ENCODE measurements at regions not wholly inside any gene's neighbourhood (a gene's known extent, or its start where the extent isn't known, plus 50 kb on each side); places are given as distances from the start of the nearest gene placed in this dataset.

DNA sequence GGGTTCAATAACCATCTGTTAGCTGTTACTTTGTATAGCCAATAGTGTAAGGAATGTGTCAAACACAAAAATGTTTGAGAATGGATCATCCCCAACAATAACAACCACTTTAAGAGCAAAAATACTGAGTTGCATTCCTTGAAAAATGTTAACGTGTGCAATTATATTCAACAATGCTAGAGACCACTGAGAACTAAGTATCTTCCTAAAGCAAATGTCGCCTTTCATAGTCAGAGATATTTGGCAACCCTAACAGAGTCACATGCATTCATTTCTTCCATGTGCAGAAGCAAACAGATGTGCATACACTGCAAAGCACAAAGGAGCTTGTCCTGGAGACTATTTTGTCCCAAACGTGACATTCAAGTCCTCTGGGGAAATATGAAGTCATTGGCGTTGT lies 448.6 kb downstream of the GJA1 start:
- Histone ChIP-seq H3K4me1 (no peaks in the 10 kb centered on the region), H3K9me3 (no peaks in the 10 kb centered on the region), H3K36me3 (no peaks in the 10 kb centered on the region), H3K4me3 (no peak overlapping the region), H3K27ac (no peak overlapping the region), H3K27me3 (no peaks in the 10 kb centered on the region)
- TF ChIP-seq POLR2A (IDR thresholded peaks at IDR 0.05), result no peak
- TF ChIP-seq, protein P1, sequence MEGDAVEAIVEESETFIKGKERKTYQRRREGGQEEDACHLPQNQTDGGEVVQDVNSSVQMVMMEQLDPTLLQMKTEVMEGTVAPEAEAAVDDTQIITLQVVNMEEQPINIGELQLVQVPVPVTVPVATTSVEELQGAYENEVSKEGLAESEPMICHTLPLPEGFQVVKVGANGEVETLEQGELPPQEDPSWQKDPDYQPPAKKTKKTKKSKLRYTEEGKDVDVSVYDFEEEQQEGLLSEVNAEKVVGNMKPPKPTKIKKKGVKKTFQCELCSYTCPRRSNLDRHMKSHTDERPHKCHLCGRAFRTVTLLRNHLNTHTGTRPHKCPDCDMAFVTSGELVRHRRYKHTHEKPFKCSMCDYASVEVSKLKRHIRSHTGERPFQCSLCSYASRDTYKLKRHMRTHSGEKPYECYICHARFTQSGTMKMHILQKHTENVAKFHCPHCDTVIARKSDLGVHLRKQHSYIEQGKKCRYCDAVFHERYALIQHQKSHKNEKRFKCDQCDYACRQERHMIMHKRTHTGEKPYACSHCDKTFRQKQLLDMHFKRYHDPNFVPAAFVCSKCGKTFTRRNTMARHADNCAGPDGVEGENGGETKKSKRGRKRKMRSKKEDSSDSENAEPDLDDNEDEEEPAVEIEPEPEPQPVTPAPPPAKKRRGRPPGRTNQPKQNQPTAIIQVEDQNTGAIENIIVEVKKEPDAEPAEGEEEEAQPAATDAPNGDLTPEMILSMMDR (IDR thresholded peaks at IDR 0.05 in 4 of 5, conservative IDR thresholded peaks at IDR 0.05 in 1 of 5), result no peak
- ATAC-seq (no peak), DNase-seq (no peak)
- intact Hi-C loops (cut with DNase I; ENCODE audit: low total_unique reads) (no loop called here), in situ Hi-C loops (cut with MboI; ENCODE audit: low sequenced_read_pairs in 4 of 4) (no loop called here)

DNA sequence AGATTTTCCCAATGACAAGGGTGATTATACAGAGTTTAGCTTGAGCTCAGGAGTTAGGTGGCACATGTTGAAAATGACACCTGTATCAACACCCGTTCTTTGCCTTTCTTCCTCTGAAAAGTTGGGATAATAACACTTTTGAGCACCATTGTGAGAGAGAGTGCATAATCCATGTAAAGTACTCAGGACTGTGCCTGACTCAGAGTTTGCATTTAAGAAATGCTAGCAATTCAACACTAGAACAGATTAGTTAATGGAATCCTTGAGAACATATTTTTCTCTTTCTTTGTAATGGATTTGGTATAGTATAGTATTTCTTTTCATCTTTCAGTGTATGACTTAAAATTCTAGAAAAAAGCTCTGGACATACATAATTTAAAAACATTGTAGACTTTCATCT lies 449.2 kb downstream of the GJA1 start:
- Histone ChIP-seq H3K4me3 (no peak overlapping the region), H3K27me3 (no peaks in the 10 kb centered on the region), H3K36me3 (no peaks in the 10 kb centered on the region), H3K27ac (no peak overlapping the region), H3K4me1 (no peaks in the 10 kb centered on the region), H3K9me3 (no peaks in the 10 kb centered on the region)
- TF ChIP-seq, protein P1 (IDR thresholded peaks at IDR 0.05 in 4 of 5, conservative IDR thresholded peaks at IDR 0.05 in 1 of 5), result no peak
- no peak for TF ChIP-seq POLR2A (IDR thresholded peaks at IDR 0.05)
- ATAC-seq, result no peak
- in situ Hi-C loops (cut with MboI; ENCODE audit: low sequenced_read_pairs in 4 of 4) (no loop called here), intact Hi-C loops (cut with DNase I; ENCODE audit: low total_unique reads) (no loop called here)
- no peak for DNase-seq

DNA sequence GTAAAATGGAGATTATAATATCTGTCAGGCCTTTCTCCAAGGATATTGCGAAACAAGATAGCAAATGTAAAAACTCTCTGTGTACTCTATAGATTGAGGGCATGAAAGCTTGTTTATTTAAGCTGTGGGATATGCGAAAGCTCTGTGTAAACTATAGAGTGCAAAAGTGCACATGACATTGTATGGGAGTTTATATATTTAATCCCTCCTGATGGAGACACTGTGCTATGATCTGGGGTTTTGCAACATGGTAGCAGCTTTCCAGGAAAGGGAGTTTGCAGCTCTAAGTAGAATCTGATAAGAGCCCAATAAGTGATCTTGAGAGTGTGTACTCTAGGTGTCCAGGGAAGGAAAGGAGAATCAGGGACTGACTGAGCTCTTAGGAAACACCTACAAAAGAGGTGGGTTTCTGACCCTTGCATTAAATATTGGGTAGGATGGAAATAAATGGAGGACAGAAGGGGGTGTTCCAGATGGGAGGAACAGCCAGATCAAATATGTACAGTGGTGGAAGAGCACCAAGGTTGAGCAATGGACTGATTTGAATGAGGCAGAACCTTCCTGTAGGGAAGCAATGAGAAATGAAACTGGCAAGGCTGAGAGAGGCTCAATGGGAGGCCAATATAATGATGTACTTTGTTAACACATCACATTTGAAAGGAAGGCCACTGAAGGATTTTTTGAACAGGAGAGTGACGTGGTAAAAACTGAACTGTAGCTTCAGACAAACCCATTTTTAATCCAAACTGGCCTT lies 450.1 kb downstream of the GJA1 start:
- Histone ChIP-seq H3K27ac (no peak overlapping the region), H3K4me1 (no peaks in the 10 kb centered on the region), H3K4me3 (no peak overlapping the region), H3K36me3 (no peaks in the 10 kb centered on the region), H3K27me3 (no peaks in the 10 kb centered on the region), H3K9me3 (no peaks in the 10 kb centered on the region)
- ATAC-seq (no peak), DNase-seq (no peak)
- no peak for TF ChIP-seq POLR2A (IDR thresholded peaks at IDR 0.05)
- TF ChIP-seq, protein P1 (IDR thresholded peaks at IDR 0.05 in 4 of 5, conservative IDR thresholded peaks at IDR 0.05 in 1 of 5), result no peak
- in situ Hi-C loops (cut with MboI; ENCODE audit: low sequenced_read_pairs in 4 of 4), result no loop called here
- intact Hi-C loops (cut with DNase I; ENCODE audit: low total_unique reads), result no loop called here

DNA sequence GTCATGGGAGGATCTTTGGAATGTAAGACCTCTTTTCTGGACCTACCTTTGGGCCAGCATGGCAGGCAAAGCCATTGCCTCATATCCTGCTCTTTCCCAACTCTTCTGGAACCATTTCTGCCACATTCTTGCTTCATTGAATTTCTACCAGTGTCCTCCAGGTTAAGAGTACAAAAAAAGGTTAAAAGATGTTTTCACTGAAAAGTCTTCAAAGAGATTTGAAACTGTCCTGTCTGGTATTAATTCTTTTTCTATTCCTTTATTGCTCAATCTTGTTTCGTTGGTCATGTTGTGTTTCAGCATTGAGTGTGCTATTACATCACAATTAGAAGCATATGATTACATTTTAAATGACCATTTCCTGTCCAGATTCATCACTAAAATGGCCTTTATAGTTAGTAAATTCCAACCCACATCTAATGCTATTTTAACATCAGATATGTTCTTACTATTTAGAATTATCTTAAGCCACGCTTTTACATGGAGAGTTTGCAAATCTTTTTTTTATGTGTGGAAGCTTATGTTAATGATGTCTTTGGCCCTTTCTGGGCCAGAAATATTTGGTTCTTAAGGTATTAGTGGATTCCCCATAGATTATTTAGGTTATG lies 450.9 kb downstream of the GJA1 start:
- in situ Hi-C loops (cut with MboI; ENCODE audit: low sequenced_read_pairs in 4 of 4) (no loop called here), intact Hi-C loops (cut with DNase I; ENCODE audit: low total_unique reads) (no loop called here)
- no peaks in the 10 kb centered on the region for H3K4me1 ChIP-seq
- ATAC-seq (peak; percentile 15 to 57), DNase-seq (peak in 1 of 2 donors; percentile 13)
- no peak overlapping the region for H3K4me3 ChIP-seq
- no peak overlapping the region for H3K27ac ChIP-seq
- no peaks in the 10 kb centered on the region for H3K9me3 ChIP-seq
- no peaks in the 10 kb centered on the region for H3K36me3 ChIP-seq
- TF ChIP-seq, protein P1 (IDR thresholded peaks at IDR 0.05 in 4 of 5, conservative IDR thresholded peaks at IDR 0.05 in 1 of 5), result no peak
- TF ChIP-seq POLR2A (IDR thresholded peaks at IDR 0.05), result no peak
- no peaks in the 10 kb centered on the region for H3K27me3 ChIP-seq
